ENCODE measurements at regions not wholly inside any gene's neighbourhood (a gene's known extent, or its start where the extent isn't known, plus 50 kb on each side); places are given as distances from the start of the nearest gene placed in this dataset.

DNA sequence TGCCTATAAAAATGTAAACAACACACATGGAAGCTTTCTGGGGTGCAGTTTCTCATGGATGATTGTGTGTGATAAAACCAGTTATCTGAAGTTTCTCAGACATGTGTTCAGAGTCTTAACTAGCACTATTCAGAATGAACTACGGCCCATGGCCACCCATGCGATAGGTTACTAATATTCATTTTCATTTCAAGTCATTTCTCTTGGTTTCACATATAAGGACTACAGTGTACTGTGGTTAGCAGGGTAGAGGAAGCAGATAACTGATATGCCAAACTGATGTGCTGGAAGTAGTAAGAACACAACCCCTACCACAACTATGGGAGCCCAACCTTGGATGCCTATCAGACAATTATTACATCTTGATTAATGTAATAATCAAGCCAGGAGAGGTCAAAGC lies 372.1 kb downstream of the DTWD2 start (continued):
- no peak for TF ChIP-seq CUX1 (IDR thresholded peaks at IDR 0.05; ENCODE audit: insufficient replicate concordance, low read depth, low read length)
- TF ChIP-seq NR2F1 (conservative IDR thresholded peaks at IDR 0.05): no peak

- Histone ChIP-seq H3K4me3 (no peak overlapping the region), H3K27me3 (replicated peaks in 1 of 2; ENCODE audit: control insufficient read depth in 2 of 2, insufficient read depth in 2 of 2, low read length in 1 of 2) (no peaks in the 10 kb centered on the region), H4K20me1 (ENCODE audit: control insufficient read depth, insufficient read depth) (no peaks in the 10 kb centered on the region), H3K9me3 (replicated peaks; ENCODE audit: control insufficient read depth, insufficient read depth, low read length) (no peaks in the 10 kb centered on the region), H3K27ac (ENCODE audit: control insufficient read depth, insufficient read depth) (no peak overlapping the region), H3K36me3 (ENCODE audit: control insufficient read depth in 2 of 2, insufficient read depth in 2 of 2, low read length in 1 of 2) (no peaks in the 10 kb centered on the region), H3K9ac (ENCODE audit: control insufficient read depth, insufficient read depth, low read length) (no peak overlapping the region), H2AFZ (ENCODE audit: control insufficient read depth, low read depth, low read length) (no peak overlapping the region), H3K4me2 (ENCODE audit: control insufficient read depth, insufficient read depth) (no peak overlapping the region), H3K79me2 (ENCODE audit: control insufficient read depth, insufficient read depth, low read length) (no peaks in the 10 kb centered on the region), H3K4me1 (ENCODE audit: control insufficient read depth, insufficient read depth, low read length) (no peaks in the 10 kb centered on the region)
- no TSS peak for BruUV-seq (replicated peaks)
- CTCF ChIA-PET: no interaction called here
- no peak for FAIRE-seq
- POLR2A ChIA-PET: no interaction called here
- peak; percentile 32; the same call in 2 of the 3 replicates for ATAC-seq
- intact Hi-C loops (cut with micrococcal nuclease; ENCODE audit: unreplicated experiment): loop anchor here (10.0 kb wide), 1 partner anchor 340 kb away; no protein-coding TSS in a partner anchor
- in situ Hi-C loops (cut with MboI): loop anchor here (25.0 kb wide), 1 partner anchor 1153 kb away; no protein-coding TSS in a partner anchor
- SMC1A ChIA-PET (ENCODE audit: uncharacterized antibody, unreplicated experiment): no interaction called here
- RAD21 ChIA-PET (ENCODE audit: unreplicated experiment): no interaction called here
- no peak for DNase-seq (ENCODE audit: low read depth, low spot score)
- 12% methylated on average over 9 of the region's 9 CpGs for WGBS (ENCODE audit: insufficient coverage, insufficient replicate concordance, low lambda C conversion rate, missing lambda C conversion rate)
- TF ChIP-seq SUZ12 (IDR thresholded peaks at IDR 0.05; ENCODE audit: unreplicated experiment) (no peak), FOXM1 (IDR thresholded peaks at IDR 0.05; ENCODE audit: low read depth, low read length) (no peak), CTCF (IDR thresholded peaks at IDR 0.05 in 2 of 3, conservative IDR thresholded peaks at IDR 0.05 in 1 of 3; ENCODE audit: control insufficient read depth in 2 of 3, extremely low read depth in 1 of 3, insufficient read depth in 1 of 3, low read depth in 3 of 3, low read length in 3 of 3) (no peak), CHD1 (IDR thresholded peaks at IDR 0.05; ENCODE audit: low read depth, low read length) (no peak), E2F8 (IDR thresholded peaks at IDR 0.05; ENCODE audit: low read depth, partially characterized antibody) (no peak), ZNF207 (IDR thresholded peaks at IDR 0.05; ENCODE audit: borderline replicate concordance) (no peak), ZSCAN29 (IDR thresholded peaks at IDR 0.05) (no peak), IKZF1 (conservative IDR thresholded peaks at IDR 0.05) (no peak), POLR2AphosphoS2 (IDR thresholded peaks at IDR 0.05; ENCODE audit: low read depth, low read length) (no peak), NR2C1 (IDR thresholded peaks at IDR 0.05) (no peak), NR2F1 (conservative IDR thresholded peaks at IDR 0.05) (no peak), JUNB (IDR thresholded peaks at IDR 0.05) (no peak)
Measured at GRCh38 chr5:118614731-118615456, 373.5 kb downstream of the DTWD2 start.

All from GM12878 (cell line).